Ishikawa (cell line): ENCODE measurements at regions not wholly inside any gene's neighbourhood (a gene's known extent, or its start where the extent isn't known, plus 50 kb on each side); places are given as distances from the start of the nearest gene placed in this dataset.

ENCODE experiments used
- CREB1 ChIP-seq: IDR thresholded peaks from 2 replicates; pipeline ENCODE4 v1.6.1; 2012; ENCODE audit warnings: low read depth
- EP300 ChIP-seq: IDR thresholded peaks from 2 replicates; pipeline ENCODE4 v1.6.1; 2012; ENCODE audit warnings: borderline replicate concordance
- FOXM1 ChIP-seq: IDR thresholded peaks from 2 replicates; pipeline ENCODE4 v1.6.1; 2012; ENCODE audit warnings: low read depth, borderline replicate concordance
- NFIC ChIP-seq: IDR thresholded peaks from 2 replicates; pipeline ENCODE4 v1.6.1; 2012
- RAD21 ChIP-seq: IDR thresholded peaks from 2 replicates; pipeline ENCODE4 v1.6.1; 2012; ENCODE audit warnings: low read depth
- TCF12 ChIP-seq: IDR thresholded peaks from 2 replicates; pipeline ENCODE4 v1.6.1; 2012; ENCODE audit warnings: low read depth
- TEAD4 ChIP-seq: IDR thresholded peaks from 2 replicates; pipeline ENCODE4 v1.6.1; 2012
- YY1 ChIP-seq: IDR thresholded peaks from 2 replicates; pipeline ENCODE4 v1.6.1; 2012; ENCODE audit warnings: low read depth
- TF ChIP-seq, protein P1 (sequence below): IDR thresholded peaks from 2 replicates; pipeline ENCODE4 v1.6.1; 2012

- TF ChIP-seq, protein P1, sequence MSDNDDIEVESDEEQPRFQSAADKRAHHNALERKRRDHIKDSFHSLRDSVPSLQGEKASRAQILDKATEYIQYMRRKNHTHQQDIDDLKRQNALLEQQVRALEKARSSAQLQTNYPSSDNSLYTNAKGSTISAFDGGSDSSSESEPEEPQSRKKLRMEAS, result 0 out of 2 replicates have a peak, but pooled peaks have one; percentile 6
- TF ChIP-seq TEAD4, result peak; percentile 79
- TF ChIP-seq TCF12, result peak; percentile 94
- peak; percentile 77 for TF ChIP-seq NFIC
- TF ChIP-seq FOXM1, result peak; percentile 97
- peak; percentile 35; the same call in 1 of the 2 replicates for TF ChIP-seq YY1
- peak; percentile 21; the same call in 1 of the 2 replicates for TF ChIP-seq RAD21
- 0 out of 2 replicates have a peak, but pooled peaks have one; percentile 6 for TF ChIP-seq CREB1
- peak; percentile 91 for TF ChIP-seq EP300
Observed at GRCh38 chr9:63346310-63347048, 1938.5 kb downstream of the FOXD4L5 start.

GRCh38 chr9:63337899-63338604 is 1947.0 kb downstream of the FOXD4L5 start:
- TF ChIP-seq FOXM1 (peak; percentile 37; the same call in 1 of the 2 replicates), EP300 (peak; percentile 77; the same call in 1 of the 2 replicates), TCF12 (0 out of 2 replicates have a peak, but pooled peaks have one; percentile 13)

- peak; percentile 19; the same call in 1 of the 2 replicates for TF ChIP-seq RAD21
Observed at GRCh38 chr9:63335286-63335685, 1949.7 kb downstream of the FOXD4L5 start.

DNA sequence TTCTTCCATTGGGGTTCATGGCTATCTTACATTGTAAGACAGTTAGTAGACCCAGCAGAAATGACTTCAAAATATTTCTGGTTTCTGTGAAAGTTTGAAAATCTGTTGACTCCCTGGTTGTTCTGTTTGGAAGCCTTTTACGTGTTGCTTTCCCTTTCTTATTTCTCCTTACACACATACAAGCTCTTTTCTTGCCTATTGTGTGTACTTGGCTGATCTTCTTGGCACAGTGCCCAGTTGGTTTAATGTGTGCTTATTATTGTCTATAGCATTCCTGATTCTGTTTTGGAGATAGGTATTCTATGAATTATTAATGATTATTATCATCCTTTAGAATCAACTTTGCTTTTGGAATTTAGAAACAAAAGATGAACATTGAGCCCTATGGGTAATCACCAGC is 1995.0 kb downstream of the FOXD4L5 start:
- peak; percentile 35; the same call in 1 of the 2 replicates for TF ChIP-seq NFIC
